ENCODE measurements at regions not wholly inside any gene's neighbourhood (a gene's known extent, or its start where the extent isn't known, plus 50 kb on each side); places are given as distances from the start of the nearest gene placed in this dataset.
A peak's percentile ranks its signal among the peaks of the same experiment; 100 is the strongest.

DNA sequence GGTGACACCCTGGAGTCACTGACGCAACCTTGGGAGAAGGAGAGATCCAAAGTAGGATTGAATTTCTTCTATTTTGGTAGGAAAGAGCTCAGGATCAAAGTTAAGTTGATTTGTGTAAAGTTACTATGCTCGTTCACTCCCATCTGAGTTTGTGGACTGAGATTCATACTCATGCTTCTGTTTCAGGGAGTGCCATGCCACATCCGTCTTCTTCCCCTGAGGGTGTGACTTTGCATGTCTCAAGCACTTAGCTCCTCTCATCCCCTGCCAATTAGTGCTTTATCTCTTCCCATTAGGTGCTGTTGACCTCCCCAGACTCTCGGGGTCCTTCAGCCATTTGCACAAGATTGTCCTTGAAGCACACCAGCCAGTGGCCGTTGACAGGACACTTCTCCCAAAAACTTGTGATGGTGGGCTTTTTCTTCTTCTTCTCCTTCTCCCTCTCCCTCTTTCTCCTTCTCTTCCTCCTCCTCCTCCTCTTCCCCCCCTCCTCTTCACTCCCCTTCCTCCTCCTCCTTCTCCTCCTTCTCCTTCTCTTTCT, 232.2 kb upstream of the KLF4 start:
- CTCF ChIA-PET = no interaction called here
- peak in 2 of 3 donors; percentile 46 to 54 for DNase-seq
- Histone ChIP-seq H3K27me3 (replicated peaks in 2 of 5; ENCODE audit: control insufficient read depth in 4 of 5, insufficient read depth in 5 of 5, low read length in 4 of 5) (no peaks in the 10 kb centered on the region), H3K4me1 (ENCODE audit: control extremely low read depth in 1 of 4, control insufficient read depth in 4 of 4, insufficient read depth in 4 of 4, low read length in 3 of 4) (peaks cover 0 to 13% (median 11%) of the 10 kb centered on the region in 4 experiments), H3K36me3 (ENCODE audit: control insufficient read depth in 4 of 4, insufficient read depth in 4 of 4, low read length in 3 of 4) (no peaks in the 10 kb centered on the region), H3K27ac (ENCODE audit: insufficient read depth in 1 of 2, low read depth in 1 of 2, low read length in 2 of 2, poor library complexity in 1 of 2, severe bottlenecking in 2 of 2) (no peak overlapping the region), H3K4me3 (ENCODE audit: control insufficient read depth in 1 of 7, extremely low read depth in 1 of 7, insufficient read depth in 4 of 7, low read depth in 2 of 7, low read length in 6 of 7) (no peak overlapping the region), H3K9me3 (ENCODE audit: control extremely low read depth in 1 of 5, control insufficient read depth in 4 of 5, insufficient read depth in 2 of 5, low read depth in 1 of 5, low read length in 4 of 5) (peaks cover 0 to 2% (median 0%) of the 10 kb centered on the region in 5 experiments)
- POLR2A ChIA-PET = interaction anchor here (0.6 kb wide), 1 partner anchor 83 kb away, joined by 3 read pairs; no protein-coding TSS in a partner anchor
- 35% methylated on average over 4 of the region's 5 CpGs for WGBS (ENCODE audit: insufficient coverage)

- Histone ChIP-seq H3K4me1 (ENCODE audit: control extremely low read depth in 1 of 4, control insufficient read depth in 4 of 4, insufficient read depth in 4 of 4, low read length in 3 of 4) (peaks cover 0 to 13% (median 11%) of the 10 kb centered on the region in 4 experiments), H3K4me3 (ENCODE audit: control insufficient read depth in 1 of 7, extremely low read depth in 1 of 7, insufficient read depth in 4 of 7, low read depth in 2 of 7, low read length in 6 of 7) (no peak overlapping the region), H3K36me3 (ENCODE audit: control insufficient read depth in 4 of 4, insufficient read depth in 4 of 4, low read length in 3 of 4) (no peaks in the 10 kb centered on the region), H3K9me3 (ENCODE audit: control extremely low read depth in 1 of 5, control insufficient read depth in 4 of 5, insufficient read depth in 2 of 5, low read depth in 1 of 5, low read length in 4 of 5) (peaks cover 0 to 2% (median 0%) of the 10 kb centered on the region in 5 experiments), H3K27me3 (replicated peaks in 2 of 5; ENCODE audit: control insufficient read depth in 4 of 5, insufficient read depth in 5 of 5, low read length in 4 of 5) (no peaks in the 10 kb centered on the region), H3K27ac (ENCODE audit: insufficient read depth in 1 of 2, low read depth in 1 of 2, low read length in 2 of 2, poor library complexity in 1 of 2, severe bottlenecking in 2 of 2) (no peak overlapping the region)
- WGBS (ENCODE audit: insufficient coverage) = 85% methylated on average over 2 of the region's 2 CpGs
- no peak for DNase-seq
- ChIA-PET CTCF (no interaction called here), POLR2A (no interaction called here)
Measured at GRCh38 chr9:107720501-107720900, 230.9 kb upstream of the KLF4 start.

DNA sequence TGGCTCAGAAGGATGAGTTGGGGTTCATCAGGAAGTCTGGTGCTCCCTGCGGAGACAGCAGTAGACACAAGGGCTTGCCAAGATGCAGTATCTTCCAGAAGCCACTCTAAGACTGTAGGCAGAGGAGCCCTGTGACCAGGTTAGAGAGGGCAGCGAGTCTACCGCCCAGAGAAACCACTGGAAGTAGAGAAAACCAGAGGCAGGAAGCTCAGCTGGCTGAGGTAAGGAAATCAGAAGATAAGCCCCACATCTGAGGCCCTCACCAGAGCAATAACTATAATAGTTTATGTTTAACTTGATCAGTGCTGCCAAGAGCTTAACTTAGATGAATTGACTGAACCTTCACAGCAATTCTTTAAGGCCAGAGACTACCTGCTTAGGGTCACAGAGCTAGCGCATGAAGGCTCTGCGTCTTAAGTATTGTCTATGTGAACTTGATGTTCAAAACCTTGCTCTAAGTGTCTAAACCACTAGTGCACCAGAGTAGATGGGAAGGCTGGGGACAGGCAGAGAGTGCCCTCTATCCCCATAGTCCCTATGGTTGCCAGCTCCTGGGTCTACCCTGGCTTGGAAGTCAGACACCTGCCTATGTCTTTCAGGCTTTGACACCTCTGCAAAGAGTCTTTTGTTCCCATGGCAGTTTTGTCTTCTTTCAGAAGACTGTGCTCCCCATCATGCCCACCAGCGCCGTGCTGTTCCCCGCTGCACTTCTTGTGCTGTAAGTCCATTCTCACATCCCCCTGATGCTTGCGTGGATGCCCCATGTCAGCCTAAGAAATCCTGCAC, 228.2 kb upstream of the KLF4 start:
- Histone ChIP-seq H3K9me3 (ENCODE audit: control extremely low read depth in 1 of 5, control insufficient read depth in 4 of 5, insufficient read depth in 2 of 5, low read depth in 1 of 5, low read length in 4 of 5) (no peaks in the 10 kb centered on the region), H3K27me3 (replicated peaks in 2 of 5; ENCODE audit: control insufficient read depth in 4 of 5, insufficient read depth in 5 of 5, low read length in 4 of 5) (no peaks in the 10 kb centered on the region), H3K36me3 (ENCODE audit: control insufficient read depth in 4 of 4, insufficient read depth in 4 of 4, low read length in 3 of 4) (no peaks in the 10 kb centered on the region), H3K27ac (ENCODE audit: insufficient read depth in 1 of 2, low read depth in 1 of 2, low read length in 2 of 2, poor library complexity in 1 of 2, severe bottlenecking in 2 of 2) (no peak overlapping the region), H3K4me3 (ENCODE audit: control insufficient read depth in 1 of 7, extremely low read depth in 1 of 7, insufficient read depth in 4 of 7, low read depth in 2 of 7, low read length in 6 of 7) (no peak overlapping the region), H3K4me1 (ENCODE audit: control extremely low read depth in 1 of 4, control insufficient read depth in 4 of 4, insufficient read depth in 4 of 4, low read length in 3 of 4) (peaks cover 4 to 21% (median 17%) of the 10 kb centered on the region in 4 experiments)
- POLR2A ChIA-PET = interaction anchor here (0.5 to 0.6 kb wide), 2 partner anchors 36 to 187 kb away, joined by 3 to 4 read pairs; no protein-coding TSS in a partner anchor
- 54% methylated on average over 6 of the region's 9 CpGs for WGBS (ENCODE audit: insufficient coverage)
- CTCF ChIA-PET = no interaction called here
- peak in 2 of 3 donors; percentile 44 to 49 for DNase-seq

DNA sequence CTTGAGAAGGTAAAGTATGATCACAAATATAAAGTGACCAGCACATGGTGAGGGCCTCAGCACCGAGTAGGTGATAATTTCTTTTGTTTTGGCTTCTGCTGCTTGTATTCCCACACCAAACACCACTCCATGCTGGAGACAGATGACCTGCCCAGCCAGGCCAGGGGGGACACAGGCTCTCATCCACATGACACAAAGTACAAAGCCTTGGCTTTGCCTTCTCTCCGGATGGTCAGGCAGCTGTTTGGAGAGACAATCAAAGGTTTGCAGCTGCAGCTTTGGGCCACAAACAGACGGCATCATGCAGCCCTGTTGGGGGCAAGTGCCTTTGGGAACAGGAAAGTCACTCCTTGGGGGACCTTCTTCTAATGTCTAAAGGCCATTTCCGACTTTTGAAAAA, 226.2 kb upstream of the KLF4 start:
- Histone ChIP-seq H3K36me3 (ENCODE audit: control insufficient read depth in 4 of 4, insufficient read depth in 4 of 4, low read length in 3 of 4) (no peaks in the 10 kb centered on the region), H3K4me3 (ENCODE audit: control insufficient read depth in 1 of 7, extremely low read depth in 1 of 7, insufficient read depth in 4 of 7, low read depth in 2 of 7, low read length in 6 of 7) (no peak overlapping the region), H3K9me3 (ENCODE audit: control extremely low read depth in 1 of 5, control insufficient read depth in 4 of 5, insufficient read depth in 2 of 5, low read depth in 1 of 5, low read length in 4 of 5) (no peaks in the 10 kb centered on the region), H3K4me1 (ENCODE audit: control extremely low read depth in 1 of 4, control insufficient read depth in 4 of 4, insufficient read depth in 4 of 4, low read length in 3 of 4) (peaks cover 12 to 35% (median 29%) of the 10 kb centered on the region in 4 experiments), H3K27ac (ENCODE audit: insufficient read depth in 1 of 2, low read depth in 1 of 2, low read length in 2 of 2, poor library complexity in 1 of 2, severe bottlenecking in 2 of 2) (no peak overlapping the region), H3K27me3 (replicated peaks in 2 of 5; ENCODE audit: control insufficient read depth in 4 of 5, insufficient read depth in 5 of 5, low read length in 4 of 5) (no peaks in the 10 kb centered on the region)
- 96% methylated on average over 4 of the region's 4 CpGs for WGBS (ENCODE audit: insufficient coverage)
- DNase-seq = no peak
- POLR2A ChIA-PET = no interaction called here
- CTCF ChIA-PET = no interaction called here

DNA sequence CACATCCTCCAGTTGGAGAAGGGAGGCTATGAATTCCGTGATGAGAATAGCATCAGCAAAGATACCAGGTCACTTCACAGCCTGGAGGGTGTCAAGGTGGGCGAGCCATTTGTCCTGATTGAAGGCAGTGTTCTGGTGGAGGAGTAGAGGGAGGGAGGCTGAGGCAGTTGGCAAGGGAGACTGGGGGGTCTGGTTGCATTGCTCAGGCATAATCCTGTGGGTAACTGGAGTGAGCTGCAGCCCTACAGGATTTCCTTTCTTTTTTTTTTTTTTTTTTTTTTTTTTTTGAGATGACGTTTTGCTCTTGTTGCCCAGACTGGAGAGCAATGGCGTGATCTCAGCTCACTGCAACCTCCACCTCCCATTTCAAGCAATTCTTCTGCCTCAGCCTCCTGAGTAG, 223.9 kb upstream of the KLF4 start:
- Histone ChIP-seq H3K4me3 (ENCODE audit: control insufficient read depth in 1 of 7, extremely low read depth in 1 of 7, insufficient read depth in 4 of 7, low read depth in 2 of 7, low read length in 6 of 7) (no peak overlapping the region), H3K4me1 (ENCODE audit: control extremely low read depth in 1 of 4, control insufficient read depth in 4 of 4, insufficient read depth in 4 of 4, low read length in 3 of 4) (peaks cover 12 to 35% (median 29%) of the 10 kb centered on the region in 4 experiments), H3K36me3 (ENCODE audit: control insufficient read depth in 4 of 4, insufficient read depth in 4 of 4, low read length in 3 of 4) (no peaks in the 10 kb centered on the region), H3K27ac (ENCODE audit: insufficient read depth in 1 of 2, low read depth in 1 of 2, low read length in 2 of 2, poor library complexity in 1 of 2, severe bottlenecking in 2 of 2) (no peak overlapping the region), H3K9me3 (ENCODE audit: control extremely low read depth in 1 of 5, control insufficient read depth in 4 of 5, insufficient read depth in 2 of 5, low read depth in 1 of 5, low read length in 4 of 5) (no peaks in the 10 kb centered on the region), H3K27me3 (replicated peaks in 2 of 5; ENCODE audit: control insufficient read depth in 4 of 5, insufficient read depth in 5 of 5, low read length in 4 of 5) (no peaks in the 10 kb centered on the region)
- 88% methylated on average over 1 of the region's 4 CpGs for WGBS (ENCODE audit: insufficient coverage)
- DNase-seq = peak; percentile 4 to 63 (median 57)
- POLR2A ChIA-PET = no interaction called here
- CTCF ChIA-PET = interaction anchor here (0.7 kb wide), 1 partner anchor 17 kb away, joined by 3 read pairs; no protein-coding TSS in a partner anchor

- Histone ChIP-seq H3K4me3 (ENCODE audit: control insufficient read depth in 1 of 7, extremely low read depth in 1 of 7, insufficient read depth in 4 of 7, low read depth in 2 of 7, low read length in 6 of 7) (peak overlapping the region in 1 of 7 experiments; percentile 46), H3K9me3 (ENCODE audit: control extremely low read depth in 1 of 5, control insufficient read depth in 4 of 5, insufficient read depth in 2 of 5, low read depth in 1 of 5, low read length in 4 of 5) (no peaks in the 10 kb centered on the region), H3K4me1 (ENCODE audit: control extremely low read depth in 1 of 4, control insufficient read depth in 4 of 4, insufficient read depth in 4 of 4, low read length in 3 of 4) (peaks cover 12 to 28% (median 22%) of the 10 kb centered on the region in 4 experiments), H3K27ac (ENCODE audit: insufficient read depth in 1 of 2, low read depth in 1 of 2, low read length in 2 of 2, poor library complexity in 1 of 2, severe bottlenecking in 2 of 2) (no peak overlapping the region), H3K36me3 (ENCODE audit: control insufficient read depth in 4 of 4, insufficient read depth in 4 of 4, low read length in 3 of 4) (no peaks in the 10 kb centered on the region), H3K27me3 (replicated peaks in 2 of 5; ENCODE audit: control insufficient read depth in 4 of 5, insufficient read depth in 5 of 5, low read length in 4 of 5) (no peaks in the 10 kb centered on the region)
- DNase-seq = peak; percentile 69 to 91 (median 88)
- ChIA-PET POLR2A (no interaction called here), CTCF (no interaction called here)
- 0% methylated on average over 3 of the region's 3 CpGs for WGBS (ENCODE audit: insufficient coverage)
Measured at GRCh38 chr9:107712390-107712789, 222.8 kb upstream of the KLF4 start.

- Histone ChIP-seq H3K36me3 (ENCODE audit: control insufficient read depth in 4 of 4, insufficient read depth in 4 of 4, low read length in 3 of 4) (no peaks in the 10 kb centered on the region), H3K27me3 (replicated peaks in 2 of 5; ENCODE audit: control insufficient read depth in 4 of 5, insufficient read depth in 5 of 5, low read length in 4 of 5) (no peaks in the 10 kb centered on the region), H3K27ac (ENCODE audit: insufficient read depth in 1 of 2, low read depth in 1 of 2, low read length in 2 of 2, poor library complexity in 1 of 2, severe bottlenecking in 2 of 2) (no peak overlapping the region), H3K9me3 (ENCODE audit: control extremely low read depth in 1 of 5, control insufficient read depth in 4 of 5, insufficient read depth in 2 of 5, low read depth in 1 of 5, low read length in 4 of 5) (no peaks in the 10 kb centered on the region), H3K4me3 (ENCODE audit: control insufficient read depth in 1 of 7, extremely low read depth in 1 of 7, insufficient read depth in 4 of 7, low read depth in 2 of 7, low read length in 6 of 7) (no peak overlapping the region), H3K4me1 (ENCODE audit: control extremely low read depth in 1 of 4, control insufficient read depth in 4 of 4, insufficient read depth in 4 of 4, low read length in 3 of 4) (peaks cover 12 to 24% (median 18%) of the 10 kb centered on the region in 4 experiments)
- CTCF ChIA-PET = interaction anchor here (1.1 kb wide), 1 partner anchor 13 kb away, joined by 3 read pairs; no protein-coding TSS in a partner anchor
- peak in 2 of 3 donors; percentile 17 to 23 for DNase-seq
- POLR2A ChIA-PET = no interaction called here
- 82% methylated on average over 5 of the region's 6 CpGs for WGBS (ENCODE audit: insufficient coverage)
Measured at GRCh38 chr9:107711542-107711941, 222.0 kb upstream of the KLF4 start.

Data from common myeloid progenitor, CD34-positive (primary cell).